ENCODE measurements at regions not wholly inside any gene's neighbourhood (a gene's known extent, or its start where the extent isn't known, plus 50 kb on each side); places are given as distances from the start of the nearest gene placed in this dataset.

DNA sequence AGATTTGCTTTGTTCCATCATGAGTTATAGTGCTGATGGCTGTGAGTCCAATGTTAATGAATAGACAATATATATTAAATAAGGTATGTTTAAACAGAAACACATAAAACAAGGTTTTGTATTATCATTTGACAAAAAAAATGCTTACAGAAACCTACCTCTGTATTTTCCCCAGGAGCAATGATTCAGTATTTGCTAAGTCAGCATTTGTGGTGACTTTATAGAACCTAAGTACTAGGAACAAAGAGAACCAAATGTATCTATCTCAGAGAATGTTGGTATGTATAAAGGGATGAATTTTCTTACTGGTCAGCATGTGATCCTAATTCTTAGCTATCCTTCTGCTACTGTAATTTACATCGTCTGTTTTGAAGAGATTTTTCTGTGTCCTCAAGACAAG lies 421.5 kb upstream of the SEL1L start:
- no peak overlapping the region for H3K27ac ChIP-seq (replicated peaks)
- H3K27me3 ChIP-seq (ENCODE audit: insufficient read depth, poor library complexity, severe bottlenecking) = no peaks in the 10 kb centered on the region
- TF ChIP-seq POLR2AphosphoS5 (IDR thresholded peaks at IDR 0.05; ENCODE audit: low read depth) (no peak), SPI1 (IDR thresholded peaks at IDR 0.05; ENCODE audit: borderline replicate concordance, low read depth) (no peak), GABPA (IDR thresholded peaks at IDR 0.05; ENCODE audit: low read depth) (no peak)
- TF ChIP-seq, protein P1, sequence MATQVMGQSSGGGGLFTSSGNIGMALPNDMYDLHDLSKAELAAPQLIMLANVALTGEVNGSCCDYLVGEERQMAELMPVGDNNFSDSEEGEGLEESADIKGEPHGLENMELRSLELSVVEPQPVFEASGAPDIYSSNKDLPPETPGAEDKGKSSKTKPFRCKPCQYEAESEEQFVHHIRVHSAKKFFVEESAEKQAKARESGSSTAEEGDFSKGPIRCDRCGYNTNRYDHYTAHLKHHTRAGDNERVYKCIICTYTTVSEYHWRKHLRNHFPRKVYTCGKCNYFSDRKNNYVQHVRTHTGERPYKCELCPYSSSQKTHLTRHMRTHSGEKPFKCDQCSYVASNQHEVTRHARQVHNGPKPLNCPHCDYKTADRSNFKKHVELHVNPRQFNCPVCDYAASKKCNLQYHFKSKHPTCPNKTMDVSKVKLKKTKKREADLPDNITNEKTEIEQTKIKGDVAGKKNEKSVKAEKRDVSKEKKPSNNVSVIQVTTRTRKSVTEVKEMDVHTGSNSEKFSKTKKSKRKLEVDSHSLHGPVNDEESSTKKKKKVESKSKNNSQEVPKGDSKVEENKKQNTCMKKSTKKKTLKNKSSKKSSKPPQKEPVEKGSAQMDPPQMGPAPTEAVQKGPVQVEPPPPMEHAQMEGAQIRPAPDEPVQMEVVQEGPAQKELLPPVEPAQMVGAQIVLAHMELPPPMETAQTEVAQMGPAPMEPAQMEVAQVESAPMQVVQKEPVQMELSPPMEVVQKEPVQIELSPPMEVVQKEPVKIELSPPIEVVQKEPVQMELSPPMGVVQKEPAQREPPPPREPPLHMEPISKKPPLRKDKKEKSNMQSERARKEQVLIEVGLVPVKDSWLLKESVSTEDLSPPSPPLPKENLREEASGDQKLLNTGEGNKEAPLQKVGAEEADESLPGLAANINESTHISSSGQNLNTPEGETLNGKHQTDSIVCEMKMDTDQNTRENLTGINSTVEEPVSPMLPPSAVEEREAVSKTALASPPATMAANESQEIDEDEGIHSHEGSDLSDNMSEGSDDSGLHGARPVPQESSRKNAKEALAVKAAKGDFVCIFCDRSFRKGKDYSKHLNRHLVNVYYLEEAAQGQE (IDR thresholded peaks at IDR 0.05; ENCODE audit: insufficient replicate concordance, low read depth) = no peak
- TF ChIP-seq, protein P2, sequence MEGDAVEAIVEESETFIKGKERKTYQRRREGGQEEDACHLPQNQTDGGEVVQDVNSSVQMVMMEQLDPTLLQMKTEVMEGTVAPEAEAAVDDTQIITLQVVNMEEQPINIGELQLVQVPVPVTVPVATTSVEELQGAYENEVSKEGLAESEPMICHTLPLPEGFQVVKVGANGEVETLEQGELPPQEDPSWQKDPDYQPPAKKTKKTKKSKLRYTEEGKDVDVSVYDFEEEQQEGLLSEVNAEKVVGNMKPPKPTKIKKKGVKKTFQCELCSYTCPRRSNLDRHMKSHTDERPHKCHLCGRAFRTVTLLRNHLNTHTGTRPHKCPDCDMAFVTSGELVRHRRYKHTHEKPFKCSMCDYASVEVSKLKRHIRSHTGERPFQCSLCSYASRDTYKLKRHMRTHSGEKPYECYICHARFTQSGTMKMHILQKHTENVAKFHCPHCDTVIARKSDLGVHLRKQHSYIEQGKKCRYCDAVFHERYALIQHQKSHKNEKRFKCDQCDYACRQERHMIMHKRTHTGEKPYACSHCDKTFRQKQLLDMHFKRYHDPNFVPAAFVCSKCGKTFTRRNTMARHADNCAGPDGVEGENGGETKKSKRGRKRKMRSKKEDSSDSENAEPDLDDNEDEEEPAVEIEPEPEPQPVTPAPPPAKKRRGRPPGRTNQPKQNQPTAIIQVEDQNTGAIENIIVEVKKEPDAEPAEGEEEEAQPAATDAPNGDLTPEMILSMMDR (IDR thresholded peaks at IDR 0.05; ENCODE audit: insufficient read depth, low read length) = no peak
- no peak overlapping the region for H3K4me3 ChIP-seq (replicated peaks; ENCODE audit: insufficient read depth, low read length)
- DNase-seq (ENCODE audit: low read depth in 1 of 2, low spot score in 1 of 2) = no peak

- Histone ChIP-seq H3K27ac (replicated peaks) (no peak overlapping the region), H3K27me3 (ENCODE audit: insufficient read depth, poor library complexity, severe bottlenecking) (no peaks in the 10 kb centered on the region), H3K4me3 (replicated peaks; ENCODE audit: insufficient read depth, low read length) (no peak overlapping the region)
- TF ChIP-seq SPI1 (IDR thresholded peaks at IDR 0.05; ENCODE audit: borderline replicate concordance, low read depth) (no peak), POLR2AphosphoS5 (IDR thresholded peaks at IDR 0.05; ENCODE audit: low read depth) (no peak), GABPA (IDR thresholded peaks at IDR 0.05; ENCODE audit: low read depth) (no peak)
- TF ChIP-seq, protein P1 (IDR thresholded peaks at IDR 0.05; ENCODE audit: insufficient replicate concordance, low read depth) = no peak
- TF ChIP-seq, protein P2 (IDR thresholded peaks at IDR 0.05; ENCODE audit: insufficient read depth, low read length) = no peak
- DNase-seq (ENCODE audit: low read depth in 1 of 2, low spot score in 1 of 2) = no peak
Measured at GRCh38 chr14:81960781-81961180, 427.1 kb upstream of the SEL1L start.

- Histone ChIP-seq H3K4me3 (replicated peaks; ENCODE audit: insufficient read depth, low read length) (no peak overlapping the region), H3K27me3 (ENCODE audit: insufficient read depth, poor library complexity, severe bottlenecking) (no peaks in the 10 kb centered on the region), H3K27ac (replicated peaks) (no peak overlapping the region)
- DNase-seq (ENCODE audit: low read depth in 1 of 2, low spot score in 1 of 2) = no peak
- TF ChIP-seq, protein P2 (IDR thresholded peaks at IDR 0.05; ENCODE audit: insufficient read depth, low read length) = no peak
- TF ChIP-seq POLR2AphosphoS5 (IDR thresholded peaks at IDR 0.05; ENCODE audit: low read depth) = no peak
- TF ChIP-seq GABPA (IDR thresholded peaks at IDR 0.05; ENCODE audit: low read depth) = no peak
- TF ChIP-seq, protein P1 (IDR thresholded peaks at IDR 0.05; ENCODE audit: insufficient replicate concordance, low read depth) = no peak
- TF ChIP-seq SPI1 (IDR thresholded peaks at IDR 0.05; ENCODE audit: borderline replicate concordance, low read depth) = no peak
Measured at GRCh38 chr14:81963846-81964245, 430.2 kb upstream of the SEL1L start.
